Panc1 (cell line): ENCODE measurements at regions not wholly inside any gene's neighbourhood (a gene's known extent, or its start where the extent isn't known, plus 50 kb on each side); places are given as distances from the start of the nearest gene placed in this dataset.

Experiments
- ATAC-seq: fragments of 200-7000 bp; cut with Tn5 transposase; 2 replicates; pipeline ENCODE4 v1.9.1; 2020; ENCODE audit warnings: mild to moderate bottlenecking, moderate library complexity
- BruUV-seq: library from RNA; stranded (reverse); fragments of 400-500 nt; replicated peaks from 2 replicates; lab custom pipeline; 2021; lab: Mats Ljungman, UMichigan
- CTCF ChIA-PET: fragments of 300-600 bp; sonication (Branson Sonifier 250); formaldehyde crosslinking; loops from one replicate; lab custom pipeline; 2022; ENCODE audit warnings: antibody characterized with exemption; lab: Charles Lee
- POLR2A ChIA-PET: fragments of 300-600 bp; sonication (Branson Sonifier 250); formaldehyde crosslinking; loops from one replicate; lab custom pipeline; 2022; ENCODE audit warnings: antibody characterized with exemption; lab: Charles Lee
- DNase-seq: peaks from one replicate; pipeline ENCODE4 v3.0.0-alpha.2; 2010; ENCODE audit warnings: low read depth, low spot score
- H3K27ac ChIP-seq: 2 replicates; pipeline ENCODE4 v1.5.1; 2011; ENCODE audit warnings: mild to moderate bottlenecking, low read length, inconsistent platforms
- H3K27me3 ChIP-seq: fragments of 200-500 bp; sonication (Bioruptor generic); 2 replicates; pipeline ENCODE4 v1.6.0; 2014; ENCODE audit warnings: low read length, inconsistent platforms; ENCODE audit not compliant: control insufficient read depth, insufficient read depth
- H3K36me3 ChIP-seq: fragments of 200-500 bp; sonication (Bioruptor generic); 2 replicates; pipeline ENCODE4 v1.5.1; 2014; ENCODE audit warnings: inconsistent platforms, mild to moderate bottlenecking, low read length, moderate library complexity; ENCODE audit not compliant: control insufficient read depth, insufficient read depth
- H3K4me1 ChIP-seq: 2 replicates; pipeline ENCODE4 v1.5.1; 2011; ENCODE audit warnings: inconsistent platforms, mild to moderate bottlenecking, low read length, moderate library complexity; ENCODE audit not compliant: control insufficient read depth, insufficient read depth
- H3K4me3 ChIP-seq, 2 experiments: 2 replicates each; pipeline ENCODE4 v1.5.1; 2011 to 2012; ENCODE audit warnings: low read depth in 2 of 2, low read length in 2 of 2, mild to moderate bottlenecking in 2 of 2, inconsistent platforms in 1 of 2, moderate library complexity in 1 of 2
- H3K9me3 ChIP-seq: fragments of 200-500 bp; sonication (Bioruptor generic); 2 replicates; pipeline ENCODE4 v1.5.1; 2014; ENCODE audit warnings: low read depth, mild to moderate bottlenecking, inconsistent platforms, low read length, moderate library complexity; ENCODE audit not compliant: control insufficient read depth, insufficient read depth
- CTCF ChIP-seq: fragments of 450-650 bp; IDR thresholded peaks from 2 replicates; pipeline ENCODE4 v1.5.1; 2017; ENCODE audit warnings: mild to moderate bottlenecking
- POLR2AphosphoS5 ChIP-seq: IDR thresholded peaks from 2 replicates; pipeline ENCODE4 v1.6.1; 2012; ENCODE audit warnings: mild to moderate bottlenecking, low read depth, low read length, moderate library complexity
- REST ChIP-seq, 2 experiments: IDR thresholded peaks; 2 replicates each; pipeline ENCODE4 v1.6.1; 2011 to 2012; ENCODE audit warnings: low read depth in 2 of 2, control low read depth in 1 of 2, low read length in 1 of 2, mild to moderate bottlenecking in 1 of 2, moderate library complexity in 1 of 2; ENCODE audit not compliant: insufficient read depth in 1 of 2
- SIN3A ChIP-seq: IDR thresholded peaks from 2 replicates; pipeline ENCODE4 v1.6.1; 2012; ENCODE audit warnings: low read depth, mild to moderate bottlenecking, low read length, moderate library complexity, borderline replicate concordance; ENCODE audit not compliant: insufficient read depth
- TCF7L2 ChIP-seq: IDR thresholded peaks from 2 replicates; pipeline ENCODE4 v1.6.1; 2011; ENCODE audit warnings: mild to moderate bottlenecking, low read depth, low read length, inconsistent platforms
- in situ Hi-C: cut with HindIII; loops from 2 replicates; pipeline ENCODE4 v1.10.0; 2016; ENCODE audit warnings: low sequenced_read_pairs, low pct_unique_long_range_greater_than_20kb
- intact Hi-C: fragments of 100-400 bp; cut with micrococcal nuclease; formaldehyde crosslinking; loops from one replicate; pipeline ENCODE4 v1.10.0; 2022; ENCODE audit not compliant: unreplicated experiment

- no peaks in the 10 kb centered on the region for H3K4me1 ChIP-seq
- no TSS peak for BruUV-seq
- no peak overlapping the region for H3K4me3 ChIP-seq
- TF ChIP-seq TCF7L2 (no peak), REST (IDR thresholded peaks at IDR 0.05; ENCODE audit: insufficient read depth in 1 of 2, low read depth in 2 of 2, low read length in 1 of 2) (no peak), SIN3A (no peak), CTCF (no peak), POLR2AphosphoS5 (no peak)
- ChIA-PET POLR2A (no interaction called here), CTCF (no interaction called here)
- no peaks in the 10 kb centered on the region for H3K36me3 ChIP-seq
- intact Hi-C loops (no loop called here), in situ Hi-C loops (no loop called here)
- DNase-seq (no peak), ATAC-seq (no peak)
- no peaks in the 10 kb centered on the region for H3K27me3 ChIP-seq
- H3K27ac ChIP-seq, result no peak overlapping the region
- 0 out of 2 replicates have a peak, but pooled peaks cover 4% of the 10 kb centered on the region for H3K9me3 ChIP-seq
Observed at GRCh38 chr1:60274422-60275290, 201.1 kb upstream of the C1orf87 start.

GRCh38 chr1:60273185-60273584, 199.6 kb upstream of the C1orf87 start:
- intact Hi-C loops, result no loop called here
- H3K4me1 ChIP-seq, result no peaks in the 10 kb centered on the region
- H3K9me3 ChIP-seq, result 0 out of 2 replicates have a peak, but pooled peaks cover 4% of the 10 kb centered on the region
- no peak overlapping the region for H3K4me3 ChIP-seq
- H3K27ac ChIP-seq, result no peak overlapping the region
- in situ Hi-C loops, result no loop called here
- DNase-seq, result no peak
- ChIA-PET CTCF (no interaction called here), POLR2A (no interaction called here)
- H3K36me3 ChIP-seq, result no peaks in the 10 kb centered on the region
- H3K27me3 ChIP-seq, result no peaks in the 10 kb centered on the region
- no peak for ATAC-seq
- no TSS peak for BruUV-seq
- TF ChIP-seq TCF7L2, result no peak
- no peak for TF ChIP-seq POLR2AphosphoS5
- TF ChIP-seq SIN3A, result no peak
- no peak for TF ChIP-seq REST (IDR thresholded peaks at IDR 0.05; ENCODE audit: insufficient read depth in 1 of 2, low read depth in 2 of 2, low read length in 1 of 2)
- TF ChIP-seq CTCF, result no peak
